Osteoblast (primary cell): ENCODE measurements at regions not wholly inside any gene's neighbourhood (a gene's known extent, or its start where the extent isn't known, plus 50 kb on each side); places are given as distances from the start of the nearest gene placed in this dataset.

ENCODE experiments used
- DNase-seq: peaks from one replicate; pipeline ENCODE4 v3.0.0; 2011; ENCODE audit warnings: low spot score, mixed read lengths; ENCODE audit not compliant: insufficient read length; ENCODE audit errors: missing footprints
- H2AFZ ChIP-seq: 2 replicates; pipeline ENCODE4 v1.6.0; 2011; ENCODE audit warnings: mild to moderate bottlenecking, low read length
- H3K27ac ChIP-seq: 2 replicates; pipeline ENCODE4 v1.5.1; 2011; ENCODE audit warnings: mild to moderate bottlenecking, low read depth, low read length, moderate library complexity
- H3K27me3 ChIP-seq: 2 replicates; pipeline ENCODE4 v1.6.0; 2012; ENCODE audit warnings: mild to moderate bottlenecking, control low read depth, inconsistent platforms, low read length, moderate library complexity; ENCODE audit not compliant: insufficient read depth
- H3K36me3 ChIP-seq: 2 replicates; pipeline ENCODE4 v1.5.1; 2011; ENCODE audit warnings: mild to moderate bottlenecking, low read length, control low read depth, moderate library complexity; ENCODE audit not compliant: insufficient read depth
- H3K4me1 ChIP-seq: 2 replicates; pipeline ENCODE4 v1.5.1; 2011; ENCODE audit warnings: mild to moderate bottlenecking, low read length, control low read depth, moderate library complexity; ENCODE audit not compliant: insufficient read depth
- H3K4me2 ChIP-seq: 2 replicates; pipeline ENCODE4 v1.6.0; 2011; ENCODE audit warnings: mild to moderate bottlenecking, low read length; ENCODE audit not compliant: insufficient read depth
- H3K4me3 ChIP-seq: fragments of 200-600 bp; sonication (generic); 3 replicates; pipeline ENCODE4 v1.5.1; 2012; ENCODE audit warnings: mild to moderate bottlenecking, low read length, inconsistent platforms; ENCODE audit not compliant: insufficient read depth
- H3K79me2 ChIP-seq: 2 replicates; pipeline ENCODE4 v1.6.0; 2012; ENCODE audit warnings: mild to moderate bottlenecking, low read length, control low read depth, inconsistent platforms; ENCODE audit not compliant: insufficient read depth
- H3K9me3 ChIP-seq: 2 replicates; pipeline ENCODE4 v1.5.1; 2011; ENCODE audit warnings: low read depth, low read length, control low read depth
- H4K20me1 ChIP-seq: 2 replicates; pipeline ENCODE4 v1.6.0; 2012; ENCODE audit warnings: mild to moderate bottlenecking, low read length, control low read depth; ENCODE audit not compliant: insufficient read depth
- CTCF ChIP-seq: IDR thresholded peaks from 2 replicates; pipeline ENCODE4 v1.5.1; 2011; ENCODE audit warnings: mild to moderate bottlenecking, low read depth, low read length, moderate library complexity; ENCODE audit errors: extremely low read depth

GRCh38 chr2:239804161-239805042 is 220.7 kb downstream of the NDUFA10 start:
- Histone ChIP-seq H3K27me3 (no peaks in the 10 kb centered on the region), H4K20me1 (no peaks in the 10 kb centered on the region), H3K36me3 (no peaks in the 10 kb centered on the region), H3K4me1 (no peaks in the 10 kb centered on the region), H3K79me2 (no peaks in the 10 kb centered on the region), H3K4me3 (no peak overlapping the region), H3K4me2 (no peak overlapping the region), H3K27ac (no peak overlapping the region), H3K9me3 (no peaks in the 10 kb centered on the region), H2AFZ (no peak overlapping the region)
- TF ChIP-seq CTCF = no peak
- DNase-seq = peak; percentile 18

GRCh38 chr2:239803766-239804115 is 221.4 kb downstream of the NDUFA10 start:
- H2AFZ ChIP-seq = no peak overlapping the region
- no peaks in the 10 kb centered on the region for H3K79me2 ChIP-seq
- no peak for TF ChIP-seq CTCF
- no peak overlapping the region for H3K4me3 ChIP-seq
- no peaks in the 10 kb centered on the region for H3K4me1 ChIP-seq
- H3K27ac ChIP-seq = no peak overlapping the region
- DNase-seq = peak; percentile 78
- no peaks in the 10 kb centered on the region for H3K27me3 ChIP-seq
- H3K9me3 ChIP-seq = no peaks in the 10 kb centered on the region
- no peaks in the 10 kb centered on the region for H3K36me3 ChIP-seq
- H4K20me1 ChIP-seq = no peaks in the 10 kb centered on the region
- no peak overlapping the region for H3K4me2 ChIP-seq

- no peaks in the 10 kb centered on the region for H3K27me3 ChIP-seq
- peak; percentile 61 for DNase-seq
- no peaks in the 10 kb centered on the region for H3K4me1 ChIP-seq
- no peak overlapping the region for H3K4me2 ChIP-seq
- no peak overlapping the region for H2AFZ ChIP-seq
- no peaks in the 10 kb centered on the region for H3K79me2 ChIP-seq
- no peaks in the 10 kb centered on the region for H3K36me3 ChIP-seq
- H3K4me3 ChIP-seq = no peak overlapping the region
- H4K20me1 ChIP-seq = no peaks in the 10 kb centered on the region
- no peak for TF ChIP-seq CTCF
- H3K9me3 ChIP-seq = no peaks in the 10 kb centered on the region
- H3K27ac ChIP-seq = no peak overlapping the region
These were observed 221.9 kb downstream of the NDUFA10 start for GRCh38 chr2:239803102-239803765.

- Histone ChIP-seq H4K20me1 (no peaks in the 10 kb centered on the region), H3K4me3 (no peak overlapping the region), H3K9me3 (no peaks in the 10 kb centered on the region), H3K27ac (no peak overlapping the region), H3K36me3 (no peaks in the 10 kb centered on the region), H3K4me2 (no peak overlapping the region), H3K79me2 (no peaks in the 10 kb centered on the region), H3K4me1 (no peaks in the 10 kb centered on the region), H2AFZ (no peak overlapping the region), H3K27me3 (no peaks in the 10 kb centered on the region)
- no peak for TF ChIP-seq CTCF
- DNase-seq = peak; percentile 48
These were observed 222.9 kb downstream of the NDUFA10 start for GRCh38 chr2:239802185-239802649.
